A549 (cell line): ENCODE measurements at regions not wholly inside any gene's neighbourhood (a gene's known extent, or its start where the extent isn't known, plus 50 kb on each side); places are given as distances from the start of the nearest gene placed in this dataset.

Experiments used
- ATAC-seq, 2 experiments: fragments of 200-7000 bp in 1 of 2; fragments of >200 bp in 1 of 2; cut with Nextera tagmentation in 1 of 2; cut with Tn5 transposase in 1 of 2; 3 replicates each; pipeline versions ENCODE4 v1.8.0 to v1.9.1; 2018 to 2020; ENCODE audit warnings: mild to moderate bottlenecking in 1 of 2, moderate library complexity in 1 of 2
- CTCF ChIA-PET: fragments of 300-600 bp; sonication (Branson Sonifier 250); formaldehyde crosslinking; extraction: SDS; loops from one replicate; lab custom pipeline; 2021; ENCODE audit warnings: antibody characterized with exemption, inconsistent platforms; lab: Yijun Ruan, JAX
- POLR2A ChIA-PET: fragments of 350-600 bp; formaldehyde crosslinking; extraction: SDS; loops from one replicate; lab custom pipeline; 2021; ENCODE audit warnings: antibody characterized with exemption, inconsistent platforms; lab: Yijun Ruan, JAX
- DNase-seq, 2 experiments: peaks; one replicate each; pipeline versions ENCODE4 v3.0.0 to v3.0.0-alpha.2; 2011 to 2016; ENCODE audit warnings: low read depth in 1 of 2, low spot score in 1 of 2
- FAIRE-seq: peaks from 2 replicates; lab custom pipeline; 2011; peaks lifted over from hg19 to GRCh38; lab: Jason Lieb, UNC
- H3K27ac ChIP-seq, 2 experiments: fragments of >200 bp; sonication (Bioruptor Twin); formaldehyde crosslinking; 3 replicates each; pipeline ENCODE4 v1.5.1; 2016 to 2017
- H3K4me1 ChIP-seq: fragments of >200 bp; sonication (Bioruptor Twin); formaldehyde crosslinking; 3 replicates; pipeline ENCODE4 v1.6.1; 2016
- H3K4me2 ChIP-seq: fragments of >200 bp; sonication (Bioruptor Twin); formaldehyde crosslinking; 3 replicates; pipeline ENCODE4 v1.6.1; 2016
- H3K4me3 ChIP-seq: fragments of >200 bp; sonication (Bioruptor Twin); formaldehyde crosslinking; 3 replicates; pipeline ENCODE4 v1.5.1; 2016
- H3K9me3 ChIP-seq: fragments of >200 bp; sonication (Bioruptor Twin); formaldehyde crosslinking; 3 replicates; pipeline ENCODE4 v1.6.1; 2016
- BCL3 ChIP-seq: fragments of >200 bp; sonication (Bioruptor Twin); formaldehyde crosslinking; IDR thresholded peaks from 3 replicates; pipeline ENCODE4 v1.6.1; 2016
- CBX8 ChIP-seq: fragments of 200-600 bp; sonication (generic); IDR thresholded peaks from 2 replicates; pipeline ENCODE4 v1.6.1; 2016
- E2F6 ChIP-seq: IDR thresholded peaks from 2 replicates; pipeline ENCODE4 v1.6.1; 2012; ENCODE audit warnings: low read depth, borderline replicate concordance
- ELK1 ChIP-seq: fragments of 150-350 bp; IDR thresholded peaks from 2 replicates; pipeline ENCODE4 v1.6.1; 2014; ENCODE audit warnings: low read depth, mild to moderate bottlenecking, low read length
- EP300 ChIP-seq, 2 experiments: fragments of >200 bp; sonication (Bioruptor Twin); formaldehyde crosslinking; IDR thresholded peaks; 2 replicates in 1 of 2; 3 replicates in 1 of 2; pipeline ENCODE4 v1.6.1; 2016 to 2017
- HDAC2 ChIP-seq: fragments of 200-600 bp; sonication (generic); IDR thresholded peaks from 2 replicates; pipeline ENCODE4 v1.6.1; 2016
- HMGXB4 ChIP-seq: fragments of 250-450 bp; sonication (Bioruptor Pico); IDR thresholded peaks from 2 replicates; pipeline ENCODE4 v1.5.0; 2021; ENCODE audit warnings: mild to moderate bottlenecking, moderate library complexity, borderline replicate concordance
- HOXB5 ChIP-seq: fragments of 250-450 bp; sonication (Bioruptor Pico); IDR thresholded peaks from 2 replicates; pipeline ENCODE4 v1.5.0; 2020; ENCODE audit warnings: mild to moderate bottlenecking, moderate library complexity
- JUNB ChIP-seq: fragments of >200 bp; sonication (Bioruptor Twin); formaldehyde crosslinking; IDR thresholded peaks from 2 replicates; pipeline ENCODE4 v1.6.1; 2016
- KDM5A ChIP-seq: fragments of 200-600 bp; sonication (generic); IDR thresholded peaks from 2 replicates; pipeline ENCODE4 v1.6.1; 2016; ENCODE audit warnings: antibody characterized with exemption, mild to moderate bottlenecking
- MAZ ChIP-seq: fragments of 150-350 bp; IDR thresholded peaks from 2 replicates; pipeline ENCODE4 v1.6.1; 2014; ENCODE audit warnings: antibody characterized with exemption, low read depth, low read length, borderline replicate concordance
- MYC ChIP-seq: IDR thresholded peaks from 2 replicates; pipeline ENCODE4 v1.6.1; 2012; ENCODE audit warnings: mild to moderate bottlenecking, inconsistent platforms, low read length, improper control_type of control experiment, borderline replicate concordance
- NFE2L2 ChIP-seq: fragments of 150-350 bp; conservative IDR thresholded peaks from 2 replicates; pipeline ENCODE4 v1.6.1; 2014; ENCODE audit warnings: low read length
- PBX3 ChIP-seq: IDR thresholded peaks from 2 replicates; pipeline ENCODE4 v1.6.1; 2012
- PHF8 ChIP-seq: fragments of 200-600 bp; sonication (generic); IDR thresholded peaks from 2 replicates; pipeline ENCODE4 v1.6.1; 2016; ENCODE audit warnings: low read depth, mild to moderate bottlenecking, antibody characterized with exemption, moderate library complexity, borderline replicate concordance
- RAD21 ChIP-seq, 2 experiments: fragments of >200 bp in 1 of 2; sonication (Bioruptor Twin) in 1 of 2; formaldehyde crosslinking in 1 of 2; IDR thresholded peaks in 1 of 2; conservative IDR thresholded peaks in 1 of 2; 2 replicates in 1 of 2; 3 replicates in 1 of 2; pipeline ENCODE4 v1.6.1; 2012 to 2018; ENCODE audit warnings: inconsistent platforms in 1 of 2
- RFX5 ChIP-seq: fragments of 450-650 bp; IDR thresholded peaks from 2 replicates; pipeline ENCODE4 v1.7.1; 2014; ENCODE audit warnings: antibody characterized with exemption, mild to moderate bottlenecking, moderate library complexity
- RNF2 ChIP-seq: fragments of 200-600 bp; sonication (generic); IDR thresholded peaks from 2 replicates; pipeline ENCODE4 v1.6.1; 2016; ENCODE audit warnings: low read depth, mild to moderate bottlenecking, antibody characterized with exemption, moderate library complexity, borderline replicate concordance
- SMC3 ChIP-seq: fragments of >200 bp; sonication (Bioruptor Twin); formaldehyde crosslinking; IDR thresholded peaks from 3 replicates; pipeline ENCODE4 v1.6.1; 2018; ENCODE audit warnings: inconsistent platforms
- TP53 ChIP-seq: fragments of 250-450 bp; sonication (Bioruptor Pico); IDR thresholded peaks from 2 replicates; pipeline ENCODE4 v1.5.0; 2021; ENCODE audit warnings: mild to moderate bottlenecking, moderate library complexity
- ZFP36 ChIP-seq: fragments of 450-650 bp; IDR thresholded peaks from 2 replicates; pipeline ENCODE4 v1.6.1; 2014; ENCODE audit warnings: borderline replicate concordance; ENCODE audit not compliant: partially characterized antibody
- ZNF302 ChIP-seq: fragments of 250-450 bp; sonication (Bioruptor Pico); IDR thresholded peaks from 2 replicates; pipeline ENCODE4 v1.9.0; 2021; ENCODE audit warnings: inconsistent platforms, mild to moderate bottlenecking, moderate library complexity
- ZSCAN20 ChIP-seq: fragments of 250-450 bp; sonication (Bioruptor Pico); IDR thresholded peaks from 2 replicates; pipeline ENCODE4 v1.8.0; 2022; ENCODE audit warnings: mild to moderate bottlenecking, moderate library complexity
- WGBS: methylation state at CpG from one replicate; pipeline ENCODE4 v1.1.6; 2017; ENCODE audit errors: missing lambda C conversion rate; 5-methylcytosine and 5-hydroxymethylcytosine counted together

- Histone ChIP-seq H3K4me1 (no peaks in the 10 kb centered on the region), H3K27ac (no peak overlapping the region), H3K4me2 (no peak overlapping the region), H3K4me3 (no peak overlapping the region), H3K9me3 (no peaks in the 10 kb centered on the region)
- WGBS = 67% methylated on average over 14 of the region's 15 CpGs
- no peak for FAIRE-seq
- POLR2A ChIA-PET = no interaction called here
- TF ChIP-seq MYC = no peak
- no peak for TF ChIP-seq TP53 (CRISPR knock-in tag)
- no peak for TF ChIP-seq NFE2L2
- no peak for TF ChIP-seq CBX8
- TF ChIP-seq HMGXB4 (CRISPR knock-in tag) = no peak
- no peak for TF ChIP-seq BCL3
- no peak for TF ChIP-seq PHF8
- TF ChIP-seq RNF2 = no peak
- no peak for ATAC-seq
- CTCF ChIA-PET = interaction anchor here (0.7 kb wide), 1 partner anchor 16 kb away, joined by 3 read pairs; no protein-coding TSS in a partner anchor
- no peak for DNase-seq
Observed at GRCh38 chr22:49470741-49471503, 356.8 kb downstream of the BRD1 start.

GRCh38 chr22:49469896-49470740 is 357.6 kb downstream of the BRD1 start:
- no peak for TF ChIP-seq EP300 (IDR thresholded peaks at IDR 0.05)
- no peak for TF ChIP-seq HDAC2
- no peak for TF ChIP-seq ELK1
- TF ChIP-seq MAZ = no peak
- TF ChIP-seq CBX8 = no peak
- no peak for TF ChIP-seq SMC3
- TF ChIP-seq RAD21 (conservative IDR thresholded peaks at IDR 0.05 in 1 of 2, IDR thresholded peaks at IDR 0.05 in 1 of 2) = no peak
- no peak for TF ChIP-seq ZNF302
- TF ChIP-seq KDM5A = no peak
- no peak for TF ChIP-seq RFX5
- TF ChIP-seq MYC = no peak
- no peak for TF ChIP-seq JUNB
- no peak for TF ChIP-seq ZSCAN20 (CRISPR knock-in tag)
- no peak for TF ChIP-seq PBX3
- TF ChIP-seq HOXB5 = no peak
- TF ChIP-seq E2F6 = no peak
- TF ChIP-seq ZFP36 = no peak
- DNase-seq (no peak), FAIRE-seq (no peak), ATAC-seq (no peak)
- H3K4me1 ChIP-seq = no peaks in the 10 kb centered on the region
- ChIA-PET POLR2A (no interaction called here), CTCF (no interaction called here)
- 54% methylated on average over 28 of the region's 33 CpGs for WGBS
- H3K27ac ChIP-seq = no peak overlapping the region
- no peak overlapping the region for H3K4me3 ChIP-seq
- H3K9me3 ChIP-seq = no peaks in the 10 kb centered on the region
- no peak overlapping the region for H3K4me2 ChIP-seq
